GM12878 (cell line): ENCODE measurements at regions not wholly inside any gene's neighbourhood (a gene's known extent, or its start where the extent isn't known, plus 50 kb on each side); places are given as distances from the start of the nearest gene placed in this dataset.

Experiments
- ATAC-seq: fragments of 200-7000 bp; cut with Tn5 transposase; 3 replicates; pipeline ENCODE4 v1.9.1; 2020; ENCODE audit warnings: mild to moderate bottlenecking, moderate library complexity
- BruUV-seq: library from RNA; stranded (reverse); fragments of 400-500 nt; replicated peaks from 2 replicates; lab custom pipeline; 2021; lab: Mats Ljungman, UMichigan
- CTCF ChIA-PET: fragments of 300-600 bp; sonication (Branson Sonifier 250); formaldehyde crosslinking; extraction: SDS; loops from one replicate; lab custom pipeline; 2021; ENCODE audit warnings: inconsistent platforms; lab: Yijun Ruan, JAX
- POLR2A ChIA-PET: fragments of 350-600 bp; formaldehyde crosslinking; extraction: SDS; loops from one replicate; lab custom pipeline; 2021; ENCODE audit warnings: inconsistent platforms; lab: Charles Lee
- RAD21 ChIA-PET: fragments of 300-600 bp; sonication (Branson Sonifier 250); formaldehyde crosslinking; loops from one replicate; lab custom pipeline; 2023; ENCODE audit warnings: antibody characterized with exemption; ENCODE audit not compliant: unreplicated experiment; lab: Charles Lee
- SMC1A ChIA-PET: fragments of 300-600 bp; sonication (Branson Sonifier 250); formaldehyde crosslinking; loops from one replicate; lab custom pipeline; 2023; ENCODE audit not compliant: unreplicated experiment, uncharacterized antibody; lab: Charles Lee
- DNase-seq: peaks from one replicate; pipeline ENCODE4 v3.0.0-alpha.2; 2011; ENCODE audit warnings: low read depth, low spot score
- FAIRE-seq: peaks from 3 replicates; lab custom pipeline; 2011; peaks lifted over from hg19 to GRCh38; lab: Jason Lieb, UNC
- H2AFZ ChIP-seq: 2 replicates; pipeline ENCODE4 v1.6.0; 2011; ENCODE audit warnings: low read depth, low read length, control low read depth; ENCODE audit not compliant: control insufficient read depth
- H3K27ac ChIP-seq: 2 replicates; pipeline ENCODE4 v1.5.1; 2011; ENCODE audit warnings: control low read depth; ENCODE audit not compliant: control insufficient read depth, insufficient read depth
- H3K27me3 ChIP-seq, 2 experiments: replicated peaks in 1 of 2; 2 replicates each; pipeline versions ENCODE4 v1.6.0 to v1.6.1; 2011; ENCODE audit warnings: low read length in 1 of 2; ENCODE audit not compliant: control insufficient read depth in 2 of 2, insufficient read depth in 2 of 2
- H3K36me3 ChIP-seq, 2 experiments: 2 replicates each; pipeline ENCODE4 v1.5.1; 2011; ENCODE audit warnings: low read length in 1 of 2; ENCODE audit not compliant: control insufficient read depth in 2 of 2, insufficient read depth in 2 of 2
- H3K4me1 ChIP-seq: 2 replicates; pipeline ENCODE4 v1.6.1; 2011; ENCODE audit warnings: mild to moderate bottlenecking, low read length, moderate library complexity, mixed read lengths; ENCODE audit not compliant: control insufficient read depth, insufficient read depth
- H3K4me2 ChIP-seq: 2 replicates; pipeline ENCODE4 v1.6.0; 2011; ENCODE audit warnings: control low read depth; ENCODE audit not compliant: control insufficient read depth, insufficient read depth
- H3K4me3 ChIP-seq: fragments of 200-600 bp; sonication (generic); 2 replicates; pipeline ENCODE4 v1.5.1; 2016
- H3K79me2 ChIP-seq: 2 replicates; pipeline ENCODE4 v1.6.0; 2011; ENCODE audit warnings: low read length; ENCODE audit not compliant: control insufficient read depth, insufficient read depth
- H3K9ac ChIP-seq: 2 replicates; pipeline ENCODE4 v1.8.0; 2011; ENCODE audit warnings: low read length, control low read depth, mixed read lengths; ENCODE audit not compliant: control insufficient read depth, insufficient read depth
- H3K9me3 ChIP-seq: replicated peaks from 3 replicates; pipeline ENCODE4 v1.5.1; 2011; ENCODE audit warnings: mild to moderate bottlenecking, low read length; ENCODE audit not compliant: control insufficient read depth, insufficient read depth
- H4K20me1 ChIP-seq: 2 replicates; pipeline ENCODE4 v1.6.0; 2011; ENCODE audit not compliant: control insufficient read depth, insufficient read depth
- ATF7 ChIP-seq: fragments of 450-650 bp; IDR thresholded peaks from 2 replicates; pipeline ENCODE4 v1.6.1; 2016; ENCODE audit warnings: low read depth, mild to moderate bottlenecking
- BACH1 ChIP-seq: fragments of 450-650 bp; IDR thresholded peaks from 2 replicates; pipeline ENCODE4 v1.6.1; 2017; ENCODE audit warnings: mild to moderate bottlenecking, borderline replicate concordance
- BHLHE40 ChIP-seq, 2 experiments: fragments of 450-650 bp in 1 of 2; IDR thresholded peaks; 2 replicates each; pipeline ENCODE4 v1.6.1; 2011 to 2017; ENCODE audit warnings: low read depth in 2 of 2, borderline replicate concordance in 1 of 2, improper control_type of control experiment in 1 of 2, low read length in 1 of 2, mild to moderate bottlenecking in 1 of 2
- DPF2 ChIP-seq: fragments of 450-650 bp; IDR thresholded peaks from 2 replicates; pipeline ENCODE4 v1.6.1; 2017; ENCODE audit warnings: mild to moderate bottlenecking
- HDGF ChIP-seq: fragments of 450-650 bp; IDR thresholded peaks from 2 replicates; pipeline ENCODE4 v1.6.1; 2016; ENCODE audit warnings: antibody characterized with exemption
- NFIC ChIP-seq: IDR thresholded peaks from 2 replicates; pipeline ENCODE4 v1.6.1; 2012; ENCODE audit warnings: low read depth, mild to moderate bottlenecking, inconsistent platforms, low read length, moderate library complexity
- SMARCA5 ChIP-seq: fragments of 450-650 bp; IDR thresholded peaks from 2 replicates; pipeline ENCODE4 v1.6.1; 2017; ENCODE audit warnings: mild to moderate bottlenecking
- SPI1 ChIP-seq: IDR thresholded peaks from 2 replicates; pipeline ENCODE4 v1.6.1; 2011; ENCODE audit warnings: low read depth, mild to moderate bottlenecking, low read length, moderate library complexity, borderline replicate concordance; ENCODE audit not compliant: insufficient read depth
- STAT3 ChIP-seq: IDR thresholded peaks from 2 replicates; pipeline ENCODE4 v1.6.1; 2011; ENCODE audit warnings: low read depth, low read length, improper control_type of control experiment
- WGBS: methylation state at CpG from one replicate; pipeline ENCODE4 v1.1.6; 2016; ENCODE audit warnings: low lambda C conversion rate; ENCODE audit not compliant: insufficient replicate concordance, insufficient coverage; ENCODE audit errors: missing lambda C conversion rate; 5-methylcytosine and 5-hydroxymethylcytosine counted together
- in situ Hi-C: fragments of 300-500 bp; cut with MboI; formaldehyde crosslinking; loops from 9 replicates; pipeline ENCODE4 v1.14.3; 2018; ENCODE audit warnings: mixed read lengths
- intact Hi-C: fragments of 100-400 bp; cut with micrococcal nuclease; formaldehyde crosslinking; loops from one replicate; pipeline ENCODE4 v1.14.2; 2022; ENCODE audit not compliant: unreplicated experiment
- TF ChIP-seq, protein P1 (sequence below): fragments of 450-650 bp; formaldehyde crosslinking; IDR thresholded peaks from 2 replicates; pipeline ENCODE4 v1.4.0; 2020; ENCODE audit warnings: mild to moderate bottlenecking, moderate library complexity

DNA sequence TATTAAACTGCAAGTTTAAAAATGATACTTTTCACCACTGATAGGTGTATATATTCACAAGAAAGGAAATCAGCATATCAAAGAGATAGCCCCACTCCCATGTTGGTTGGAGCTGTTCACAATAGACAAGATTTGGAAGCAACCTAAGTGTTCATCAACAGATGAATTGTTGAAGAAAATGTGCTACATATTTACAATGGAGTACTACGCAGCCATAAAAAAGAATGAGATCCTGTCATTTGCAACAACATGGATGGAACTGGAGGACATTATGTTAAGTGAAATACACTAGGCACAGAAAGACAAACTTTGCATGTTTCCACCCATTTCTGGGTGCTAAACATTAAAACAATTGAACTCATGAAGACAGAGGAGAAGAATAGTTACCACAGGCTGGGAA lies 278.9 kb upstream of the XYLT1 start (continued):
- TF ChIP-seq, protein P1, sequence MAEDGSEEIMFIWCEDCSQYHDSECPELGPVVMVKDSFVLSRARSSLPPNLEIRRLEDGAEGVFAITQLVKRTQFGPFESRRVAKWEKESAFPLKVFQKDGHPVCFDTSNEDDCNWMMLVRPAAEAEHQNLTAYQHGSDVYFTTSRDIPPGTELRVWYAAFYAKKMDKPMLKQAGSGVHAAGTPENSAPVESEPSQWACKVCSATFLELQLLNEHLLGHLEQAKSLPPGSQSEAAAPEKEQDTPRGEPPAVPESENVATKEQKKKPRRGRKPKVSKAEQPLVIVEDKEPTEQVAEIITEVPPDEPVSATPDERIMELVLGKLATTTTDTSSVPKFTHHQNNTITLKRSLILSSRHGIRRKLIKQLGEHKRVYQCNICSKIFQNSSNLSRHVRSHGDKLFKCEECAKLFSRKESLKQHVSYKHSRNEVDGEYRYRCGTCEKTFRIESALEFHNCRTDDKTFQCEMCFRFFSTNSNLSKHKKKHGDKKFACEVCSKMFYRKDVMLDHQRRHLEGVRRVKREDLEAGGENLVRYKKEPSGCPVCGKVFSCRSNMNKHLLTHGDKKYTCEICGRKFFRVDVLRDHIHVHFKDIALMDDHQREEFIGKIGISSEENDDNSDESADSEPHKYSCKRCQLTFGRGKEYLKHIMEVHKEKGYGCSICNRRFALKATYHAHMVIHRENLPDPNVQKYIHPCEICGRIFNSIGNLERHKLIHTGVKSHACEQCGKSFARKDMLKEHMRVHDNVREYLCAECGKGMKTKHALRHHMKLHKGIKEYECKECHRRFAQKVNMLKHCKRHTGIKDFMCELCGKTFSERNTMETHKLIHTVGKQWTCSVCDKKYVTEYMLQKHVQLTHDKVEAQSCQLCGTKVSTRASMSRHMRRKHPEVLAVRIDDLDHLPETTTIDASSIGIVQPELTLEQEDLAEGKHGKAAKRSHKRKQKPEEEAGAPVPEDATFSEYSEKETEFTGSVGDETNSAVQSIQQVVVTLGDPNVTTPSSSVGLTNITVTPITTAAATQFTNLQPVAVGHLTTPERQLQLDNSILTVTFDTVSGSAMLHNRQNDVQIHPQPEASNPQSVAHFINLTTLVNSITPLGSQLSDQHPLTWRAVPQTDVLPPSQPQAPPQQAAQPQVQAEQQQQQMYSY = no peak
- TF ChIP-seq SMARCA5 (no peak), SPI1 (no peak), ATF7 (no peak), BACH1 (no peak), HDGF (no peak), BHLHE40 (IDR thresholded peaks at IDR 0.05; ENCODE audit: borderline replicate concordance in 1 of 2, low read depth in 2 of 2, low read length in 1 of 2) (no peak)

DNA sequence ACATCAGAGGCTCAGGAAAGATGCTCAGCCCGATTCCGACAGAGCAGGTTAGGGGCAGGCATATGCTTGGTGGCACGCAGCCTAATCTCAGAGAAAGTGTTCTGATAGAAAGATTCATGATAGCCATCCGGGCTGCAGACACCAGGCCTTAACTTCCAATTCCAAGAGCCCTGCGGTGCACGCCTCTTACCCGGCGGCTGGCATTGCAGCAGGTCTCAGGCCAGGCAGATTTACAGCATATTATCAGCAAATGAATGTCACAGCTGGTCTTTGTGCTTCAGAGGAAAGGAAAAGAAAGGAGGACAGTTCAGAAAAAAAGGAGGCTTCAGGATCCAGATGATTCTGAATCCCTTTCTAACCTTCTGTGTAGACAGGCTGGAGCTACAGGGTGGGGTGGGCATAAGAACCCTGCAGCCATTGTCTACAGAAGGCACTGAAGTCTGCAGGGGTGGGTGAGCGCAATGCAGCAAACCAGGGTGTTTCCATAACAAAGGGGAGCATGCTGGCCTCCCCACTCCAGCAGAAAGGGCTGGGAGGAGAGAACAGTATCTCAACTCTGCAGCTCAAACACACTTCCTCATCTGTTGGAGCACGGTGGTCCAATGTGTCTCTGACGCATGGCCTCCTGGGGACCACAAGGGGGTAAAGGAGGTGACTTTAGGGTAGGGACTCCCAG lies 277.4 kb upstream of the XYLT1 start:
- H4K20me1 ChIP-seq = no peaks in the 10 kb centered on the region
- no peak for ATAC-seq
- CTCF ChIA-PET = no interaction called here
- TF ChIP-seq STAT3 (no peak), NFIC (no peak), DPF2 (no peak)
- H3K36me3 ChIP-seq = no peaks in the 10 kb centered on the region
- H3K79me2 ChIP-seq = no peaks in the 10 kb centered on the region
- H3K27me3 ChIP-seq = no peaks in the 10 kb centered on the region
- no peak overlapping the region for H3K9ac ChIP-seq
- no peak for FAIRE-seq
- RAD21 ChIA-PET = no interaction called here
- SMC1A ChIA-PET = no interaction called here
- H3K27ac ChIP-seq = no peak overlapping the region
- in situ Hi-C loops (no loop called here), intact Hi-C loops (no loop called here)
- no peaks in the 10 kb centered on the region for H3K4me1 ChIP-seq
- BruUV-seq = no TSS peak
- DNase-seq = no peak
- no peak overlapping the region for H3K4me2 ChIP-seq
- no peak overlapping the region for H2AFZ ChIP-seq
- H3K9me3 ChIP-seq = no peaks in the 10 kb centered on the region
- POLR2A ChIA-PET = no interaction called here
- no peak overlapping the region for H3K4me3 ChIP-seq
- 31% methylated on average over 11 of the region's 11 CpGs for WGBS
